H9 (cell line): ENCODE measurements at regions not wholly inside any gene's neighbourhood (a gene's known extent, or its start where the extent isn't known, plus 50 kb on each side); places are given as distances from the start of the nearest gene placed in this dataset.

ENCODE experiments used
- DNase-seq: peaks from one replicate; pipeline ENCODE4 v3.0.0-alpha.2; 2017
- H2AFZ ChIP-seq: one replicate; pipeline ENCODE4 v1.6.1; 2013; ENCODE audit warnings: mild to moderate bottlenecking, low read length, control low read depth, moderate library complexity
- H2AK5ac ChIP-seq: 2 replicates; pipeline ENCODE4 v1.6.1; 2013; ENCODE audit warnings: low read length, control low read depth, mixed read lengths; ENCODE audit not compliant: insufficient read length
- H2BK120ac ChIP-seq: one replicate; pipeline ENCODE4 v1.6.1; 2013; ENCODE audit warnings: low read depth, mild to moderate bottlenecking, low read length, control low read depth, inconsistent platforms; ENCODE audit not compliant: poor library complexity, severe bottlenecking
- H2BK12ac ChIP-seq: 2 replicates; pipeline ENCODE4 v1.6.1; 2013; ENCODE audit warnings: low read length, control low read depth, mixed read lengths, low read depth; ENCODE audit not compliant: insufficient read length
- H2BK15ac ChIP-seq: 2 replicates; pipeline ENCODE4 v1.6.1; 2013; ENCODE audit warnings: low read depth, low read length, control low read depth
- H2BK20ac ChIP-seq: one replicate; pipeline ENCODE4 v1.6.1; 2013; ENCODE audit warnings: low read depth, mild to moderate bottlenecking, low read length, control low read depth, inconsistent platforms; ENCODE audit not compliant: poor library complexity, severe bottlenecking
- H2BK5ac ChIP-seq: 2 replicates; pipeline ENCODE4 v1.6.1; 2013; ENCODE audit warnings: low read length, control low read depth, mixed read lengths; ENCODE audit not compliant: insufficient read length
- H3K14ac ChIP-seq: 2 replicates; pipeline ENCODE4 v1.6.1; 2013; ENCODE audit warnings: low read length, control low read depth; ENCODE audit not compliant: insufficient read depth
- H3K18ac ChIP-seq: 2 replicates; pipeline ENCODE4 v1.6.1; 2013; ENCODE audit warnings: low read depth, mild to moderate bottlenecking, mixed read lengths, low read length, control low read depth; ENCODE audit not compliant: insufficient read length
- H3K23ac ChIP-seq: 2 replicates; pipeline ENCODE4 v1.6.1; 2013; ENCODE audit warnings: low read length, control low read depth, mixed read lengths, low read depth; ENCODE audit not compliant: insufficient read length
- H3K23me2 ChIP-seq: 2 replicates; pipeline ENCODE4 v1.6.1; 2013; ENCODE audit warnings: low read depth, mild to moderate bottlenecking, mixed read lengths, low read length, control low read depth; ENCODE audit not compliant: insufficient read length, poor library complexity, severe bottlenecking
- H3K27ac ChIP-seq: 2 replicates; pipeline ENCODE4 v1.5.1; 2013; ENCODE audit warnings: low read length, control low read depth, mixed read lengths, low read depth; ENCODE audit not compliant: insufficient read length
- H3K27me3 ChIP-seq: 2 replicates; pipeline ENCODE4 v1.6.1; 2013; ENCODE audit warnings: low read length, control low read depth, inconsistent platforms; ENCODE audit not compliant: insufficient read depth
- H3K4ac ChIP-seq: 2 replicates; pipeline ENCODE4 v1.6.1; 2013; ENCODE audit warnings: low read depth, mild to moderate bottlenecking, control low read depth, inconsistent platforms, low read length, moderate library complexity
- H3K4me1 ChIP-seq: 2 replicates; pipeline ENCODE4 v1.6.1; 2013; ENCODE audit warnings: low read length, control low read depth, inconsistent platforms; ENCODE audit not compliant: insufficient read depth
- H3K4me2 ChIP-seq: 2 replicates; pipeline ENCODE4 v1.6.1; 2013; ENCODE audit warnings: low read length, control low read depth, mixed read lengths; ENCODE audit not compliant: insufficient read length, insufficient read depth
- H3K56ac ChIP-seq: 2 replicates; pipeline ENCODE4 v1.6.1; 2013; ENCODE audit warnings: low read depth, mild to moderate bottlenecking, mixed read lengths, low read length, control low read depth; ENCODE audit not compliant: insufficient read length
- H3K79me1 ChIP-seq: 2 replicates; pipeline ENCODE4 v1.6.1; 2013; ENCODE audit warnings: low read depth, mild to moderate bottlenecking, moderate library complexity, low read length, control low read depth, inconsistent platforms; ENCODE audit not compliant: insufficient read depth, poor library complexity, severe bottlenecking
- H3K79me2 ChIP-seq: 2 replicates; pipeline ENCODE4 v1.6.1; 2013; ENCODE audit warnings: low read length, control low read depth, inconsistent platforms; ENCODE audit not compliant: insufficient read depth
- H3K9ac ChIP-seq: 2 replicates; pipeline ENCODE4 v1.6.1; 2013; ENCODE audit warnings: low read length, control low read depth, mixed read lengths; ENCODE audit not compliant: insufficient read length; ENCODE audit errors: extremely low read depth
- H3K9me3 ChIP-seq: one replicate; pipeline ENCODE4 v1.6.1; 2013; ENCODE audit warnings: low read depth, low read length, inconsistent platforms; ENCODE audit not compliant: control insufficient read depth
- H3T11ph ChIP-seq: one replicate; pipeline ENCODE4 v1.6.1; 2013; ENCODE audit warnings: mild to moderate bottlenecking, low read length, control low read depth, inconsistent platforms
- H4K20me1 ChIP-seq: one replicate; pipeline ENCODE4 v1.6.1; 2013; ENCODE audit not compliant: control insufficient read depth, insufficient read length, insufficient read depth
- H4K5ac ChIP-seq: 2 replicates; pipeline ENCODE4 v1.6.1; 2013; ENCODE audit warnings: low read depth, mild to moderate bottlenecking, mixed read lengths, low read length, control low read depth; ENCODE audit not compliant: insufficient read length
- H4K8ac ChIP-seq: replicated peaks from 2 replicates; pipeline ENCODE4 v1.6.1; 2013; ENCODE audit warnings: low read length, control low read depth, mixed read lengths, low read depth; ENCODE audit not compliant: insufficient read length
- H4K91ac ChIP-seq: 2 replicates; pipeline ENCODE4 v1.6.1; 2013; ENCODE audit warnings: low read depth, mild to moderate bottlenecking, moderate library complexity, mixed read lengths, low read length, control low read depth; ENCODE audit not compliant: insufficient read length
- H3K27ac Mint-ChIP-seq, 3 experiments: 2 replicates in 2 of 3; 3 replicates in 1 of 3; pipeline ENCODE4 v1.8.0; 2020 to 2021; ENCODE audit warnings: mixed read lengths in 3 of 3, mild to moderate bottlenecking in 1 of 3, moderate library complexity in 1 of 3
- H3K27me3 Mint-ChIP-seq: 2 replicates; pipeline ENCODE4 v1.8.0; 2021; ENCODE audit warnings: low read depth, mild to moderate bottlenecking, moderate library complexity, mixed read lengths
- H3K36me3 Mint-ChIP-seq, 3 experiments: 2 replicates in 2 of 3; 3 replicates in 1 of 3; pipeline ENCODE4 v1.8.0; 2020 to 2021; ENCODE audit warnings: low read depth in 3 of 3, mixed read lengths in 3 of 3; ENCODE audit not compliant: insufficient read depth in 1 of 3
- H3K4me1 Mint-ChIP-seq, 2 experiments: 2 replicates each; pipeline ENCODE4 v1.8.0; 2020; ENCODE audit warnings: mixed read lengths in 2 of 2
- H3K4me3 Mint-ChIP-seq, 2 experiments: 2 replicates in 1 of 2; 3 replicates in 1 of 2; pipeline ENCODE4 v1.8.0; 2020 to 2021; ENCODE audit warnings: mild to moderate bottlenecking in 2 of 2, mixed read lengths in 2 of 2, moderate library complexity in 1 of 2
- H3K9me3 Mint-ChIP-seq, 2 experiments: 2 replicates in 1 of 2; 3 replicates in 1 of 2; pipeline ENCODE4 v1.8.0; 2020; ENCODE audit warnings: mild to moderate bottlenecking in 2 of 2, mixed read lengths in 2 of 2, moderate library complexity in 1 of 2
- CTCF ChIP-seq: fragments of 200-600 bp; sonication (generic); conservative IDR thresholded peaks from 3 replicates; pipeline ENCODE4 v1.8.0; 2021; ENCODE audit warnings: antibody characterized with exemption, mild to moderate bottlenecking
- WGBS: extraction: QIAGEN DNeasy Blood & Tissue Kit; methylation state at CpG from one replicate; pipeline ENCODE4 v1.1.7; 2013; ENCODE audit warnings: missing lambda C conversion rate, low lambda C conversion rate, mixed read lengths; ENCODE audit not compliant: insufficient read length; ENCODE audit errors: extremely low coverage; 5-methylcytosine and 5-hydroxymethylcytosine counted together

DNA sequence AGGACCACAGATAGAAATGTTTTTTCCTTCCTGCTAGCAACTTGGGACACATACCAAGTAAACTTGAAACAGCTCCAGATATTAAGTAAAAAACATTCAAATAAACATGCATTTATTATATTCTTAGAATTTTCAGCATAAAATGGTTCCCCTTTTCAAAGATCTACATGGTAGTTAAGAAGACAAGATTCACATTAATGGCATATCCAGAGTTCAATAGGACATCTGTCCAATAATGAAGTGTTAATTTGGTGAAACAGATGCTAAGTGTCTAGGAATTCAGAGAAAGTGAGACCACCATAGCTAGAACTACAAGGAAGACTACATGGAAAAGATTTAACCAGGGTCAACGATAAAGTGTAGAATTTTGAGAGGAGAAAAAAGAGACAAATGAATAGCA lies 184.9 kb downstream of the COL12A1 start:
- no peak overlapping the region for H3K4ac ChIP-seq
- H3K9me3 ChIP-seq: no peaks in the 10 kb centered on the region
- H3K27ac Mint-ChIP-seq: no peak overlapping the region
- no peak overlapping the region for H2BK120ac ChIP-seq
- no peak overlapping the region for H3T11ph ChIP-seq
- no CpG with 5 or more reads among the region's 1 CpG for WGBS
- H4K5ac ChIP-seq: no peak overlapping the region
- TF ChIP-seq CTCF: no peak
- no peaks in the 10 kb centered on the region for H4K20me1 ChIP-seq
- no peak overlapping the region for H3K4me2 ChIP-seq
- no peak overlapping the region for H2BK5ac ChIP-seq
- no peaks in the 10 kb centered on the region for H3K27me3 ChIP-seq
- no peak overlapping the region for H3K4me3 Mint-ChIP-seq
- H3K9me3 Mint-ChIP-seq: peaks cover 7 to 9% of the 10 kb centered on the region in 2 experiments; a peak in 4 of 5 replicates
- H4K91ac ChIP-seq: no peak overlapping the region
- H3K4me1 Mint-ChIP-seq: no peaks in the 10 kb centered on the region
- H3K79me1 ChIP-seq: no peaks in the 10 kb centered on the region
- no peak overlapping the region for H2BK12ac ChIP-seq
- H2AFZ ChIP-seq: no peak overlapping the region
- no peak overlapping the region for H4K8ac ChIP-seq
- H3K9ac ChIP-seq: no peak overlapping the region
- H3K4me1 ChIP-seq: no peaks in the 10 kb centered on the region
- H2BK15ac ChIP-seq: no peak overlapping the region
- H3K18ac ChIP-seq: no peak overlapping the region
- no peaks in the 10 kb centered on the region; a peak in 1 of 7 replicates for H3K36me3 Mint-ChIP-seq
- H2BK20ac ChIP-seq: no peak overlapping the region
- H3K23me2 ChIP-seq: no peaks in the 10 kb centered on the region
- H3K27me3 Mint-ChIP-seq: peaks cover 2% of the 10 kb centered on the region; the same call in 1 of the 2 replicates
- DNase-seq: no peak
- no peak overlapping the region for H3K23ac ChIP-seq
- H3K56ac ChIP-seq: no peak overlapping the region
- no peak overlapping the region for H3K14ac ChIP-seq
- H3K27ac ChIP-seq: no peak overlapping the region
- no peaks in the 10 kb centered on the region for H3K79me2 ChIP-seq
- H2AK5ac ChIP-seq: no peak overlapping the region
